ENCODE measurements at regions not wholly inside any gene's neighbourhood (a gene's known extent, or its start where the extent isn't known, plus 50 kb on each side); places are given as distances from the start of the nearest gene placed in this dataset.

- DNase-seq, result no peak
Measured at GRCh38 chr10:118246332-118247295, 95.5 kb downstream of the FAM204A start.

- no peak for DNase-seq
Measured at GRCh38 chr10:118243907-118244306, 98.2 kb downstream of the FAM204A start.

GRCh38 chr10:118241229-118242137 is 100.6 kb downstream of the FAM204A start:
- DNase-seq, result peak; percentile 77

GRCh38 chr10:118239236-118239630 is 102.9 kb downstream of the FAM204A start:
- no peak for DNase-seq

GRCh38 chr10:118238573-118239235 is 103.4 kb downstream of the FAM204A start:
- DNase-seq, result no peak

GRCh38 chr10:118237930-118238329 is 104.2 kb downstream of the FAM204A start:
- DNase-seq, result no peak

- no peak for DNase-seq
Measured at GRCh38 chr10:118234683-118235082, 107.4 kb downstream of the FAM204A start.

- no peak for DNase-seq
Measured at GRCh38 chr10:118220346-118220850, 121.7 kb downstream of the FAM204A start.

GRCh38 chr10:118218562-118218961 is 123.6 kb downstream of the FAM204A start:
- no peak for DNase-seq

GRCh38 chr10:118216571-118217170 is 125.5 kb downstream of the FAM204A start:
- DNase-seq, result no peak

GRCh38 chr10:118216020-118216419 is 126.1 kb downstream of the FAM204A start:
- no peak for DNase-seq

GRCh38 chr10:118214776-118215175 is 127.3 kb downstream of the FAM204A start:
- no peak for DNase-seq

- no peak for DNase-seq
Measured at GRCh38 chr10:118213436-118213835, 128.7 kb downstream of the FAM204A start.

- no peak for DNase-seq
Measured at GRCh38 chr10:118210276-118210675, 131.8 kb downstream of the FAM204A start.

GRCh38 chr10:118209215-118209614 is 132.9 kb downstream of the FAM204A start:
- no peak for DNase-seq

- DNase-seq, result no peak
Measured at GRCh38 chr10:118207470-118208007, 134.6 kb downstream of the FAM204A start.

- no peak for DNase-seq
Measured at GRCh38 chr10:118204292-118204943, 137.7 kb downstream of the FAM204A start.

GRCh38 chr10:118203461-118203860 is 138.7 kb downstream of the FAM204A start:
- no peak for DNase-seq

GRCh38 chr10:118195729-118196128 is 146.4 kb downstream of the FAM204A start:
- no peak for DNase-seq

- no peak for DNase-seq
Measured at GRCh38 chr10:118193642-118194041, 146.9 kb upstream of the RAB11FIP2 start.

GRCh38 chr10:118181021-118181420 is 134.3 kb upstream of the RAB11FIP2 start:
- no peak for DNase-seq

Measured in hematopoietic multipotent progenitor cell treated with erythropoietin and hydrocortisone succinate and interleukin-3 and kit ligand, for 6 days (in vitro differentiated cells).